Activated naive CD4-positive, alpha-beta T cell treated with anti-CD3 and anti-CD28 coated beads, Interleukin-2, amount 50 U/mL, for 24 hours (primary cell): ENCODE measurements at regions not wholly inside any gene's neighbourhood (a gene's known extent, or its start where the extent isn't known, plus 50 kb on each side); places are given as distances from the start of the nearest gene placed in this dataset.
A peak's percentile ranks its signal among the peaks of the same experiment; 100 is the strongest.

Source experiments
- H3K27ac Mint-ChIP-seq: one replicate; pipeline ENCODE4 v1.8.0; 2021; ENCODE audit warnings: mild to moderate bottlenecking, mixed read lengths
- H3K27me3 Mint-ChIP-seq: one replicate; pipeline ENCODE4 v1.8.0; 2021; ENCODE audit warnings: mixed read lengths
- H3K36me3 Mint-ChIP-seq: one replicate; pipeline ENCODE4 v1.8.0; 2021; ENCODE audit warnings: mixed read lengths
- H3K4me1 Mint-ChIP-seq: one replicate; pipeline ENCODE4 v1.8.0; 2021; ENCODE audit warnings: mixed read lengths
- H3K4me3 Mint-ChIP-seq: one replicate; pipeline ENCODE4 v1.8.0; 2021; ENCODE audit warnings: mild to moderate bottlenecking, mixed read lengths
- H3K9me3 Mint-ChIP-seq: one replicate; pipeline ENCODE4 v1.8.0; 2021; ENCODE audit warnings: mixed read lengths

DNA sequence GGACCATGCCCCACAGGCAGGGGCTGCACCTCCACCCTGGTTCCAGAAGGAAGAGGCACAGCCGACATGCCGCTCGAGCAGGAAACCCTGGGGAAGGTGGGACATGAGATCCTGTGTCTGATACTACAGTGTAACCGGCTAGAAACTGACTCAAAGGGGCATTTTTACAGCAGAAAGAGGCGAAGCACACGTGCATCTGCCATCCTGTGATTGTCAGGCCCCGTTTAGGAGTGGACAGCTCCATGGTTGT is 62.7 kb downstream of the SIK1 start:
- Mint-ChIP-seq H3K4me3 (no peak overlapping the region), H3K27me3 (no peaks in the 10 kb centered on the region), H3K36me3 (no peaks in the 10 kb centered on the region), H3K4me1 (peaks cover 26% of the 10 kb centered on the region), H3K9me3 (no peaks in the 10 kb centered on the region), H3K27ac (no peak overlapping the region)

DNA sequence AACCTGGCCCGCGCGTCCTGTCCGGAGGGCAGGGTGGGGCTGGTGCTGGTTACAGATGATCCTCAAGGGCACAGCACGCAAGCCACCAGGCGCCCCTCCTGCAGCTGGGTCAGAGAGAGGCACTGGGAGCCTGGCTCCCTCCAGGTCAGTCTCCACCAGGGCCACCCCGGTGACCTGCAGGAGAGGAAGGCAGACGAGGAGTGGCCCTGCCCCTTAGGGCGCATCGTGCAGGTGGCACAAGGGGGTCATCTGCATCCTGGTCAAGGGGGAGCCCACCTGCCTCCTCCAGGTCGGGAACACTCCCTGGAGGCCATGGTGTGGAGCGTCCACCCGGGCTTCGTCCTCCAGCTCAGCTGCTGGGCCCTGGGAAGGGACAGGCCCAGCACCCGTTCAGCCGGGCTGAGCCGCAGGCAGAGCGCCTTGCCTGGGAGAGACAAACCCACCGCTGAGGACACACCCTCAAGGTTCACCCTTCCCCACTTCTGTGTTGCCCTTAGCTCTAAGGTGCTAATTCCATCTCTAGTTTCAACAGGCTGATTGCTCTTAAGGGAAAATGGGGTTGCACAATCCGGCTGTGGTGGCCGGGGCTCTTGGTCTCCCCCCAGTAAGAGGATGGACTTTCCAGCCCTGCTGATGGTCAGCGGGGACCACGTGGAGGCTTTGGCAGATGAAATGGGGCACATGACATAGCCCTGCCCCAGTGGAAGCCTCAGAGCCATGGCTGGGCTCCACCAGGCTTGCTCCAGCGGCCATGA is 63.2 kb downstream of the SIK1 start:
- Mint-ChIP-seq H3K4me1 (peaks cover 26% of the 10 kb centered on the region), H3K36me3 (no peaks in the 10 kb centered on the region), H3K4me3 (no peak overlapping the region), H3K27ac (no peak overlapping the region), H3K9me3 (no peaks in the 10 kb centered on the region), H3K27me3 (no peaks in the 10 kb centered on the region)

DNA sequence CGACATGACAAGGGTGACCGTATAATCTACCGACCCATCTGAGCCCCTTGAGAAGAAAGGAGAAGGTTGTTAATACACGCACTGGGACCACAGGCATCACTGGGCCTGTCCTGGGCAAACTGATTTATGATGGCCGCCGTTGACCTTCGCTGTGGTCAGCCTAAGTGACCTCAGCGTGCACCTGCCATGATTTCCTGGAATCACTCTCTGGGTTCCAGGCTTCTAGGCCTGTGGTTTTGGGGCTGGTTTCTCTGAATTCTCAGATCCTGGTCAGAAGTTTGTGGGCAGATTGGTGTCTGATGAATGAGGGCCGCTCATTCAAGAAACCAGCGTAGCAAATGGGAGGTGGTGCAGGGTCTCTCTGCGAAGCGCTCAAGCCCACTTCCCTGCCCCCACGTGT is 64.0 kb downstream of the SIK1 start:
- Mint-ChIP-seq H3K9me3 (no peaks in the 10 kb centered on the region), H3K4me3 (peak overlapping the region; percentile 79)

DNA sequence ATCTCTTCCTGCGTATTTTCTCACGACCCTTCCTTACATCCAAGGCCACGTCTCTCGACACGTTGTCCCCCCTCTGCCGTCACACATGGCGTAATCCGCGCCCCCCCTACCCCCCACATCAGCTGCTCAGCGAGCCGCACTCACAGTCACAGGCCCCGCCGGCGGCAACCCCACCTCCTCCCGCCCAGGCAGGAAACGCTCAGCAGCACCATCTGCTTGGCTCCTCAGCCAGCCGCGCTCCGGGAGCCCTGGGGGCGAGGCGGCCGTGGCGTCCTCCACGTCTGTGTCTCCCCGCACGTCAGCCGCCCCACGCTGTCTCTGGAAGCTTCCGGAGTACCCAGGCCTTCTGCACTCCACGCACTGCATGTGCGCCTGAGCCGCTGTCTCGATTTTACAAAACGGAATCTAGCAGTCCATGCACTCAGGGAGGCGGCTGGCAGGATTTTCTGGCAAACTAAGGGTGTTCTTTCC is 64.6 kb downstream of the SIK1 start:
- H3K27ac Mint-ChIP-seq, result peak overlapping the region; percentile 77
- no peaks in the 10 kb centered on the region for H3K27me3 Mint-ChIP-seq
- peak overlapping the region; percentile 79 for H3K4me3 Mint-ChIP-seq
- no peaks in the 10 kb centered on the region for H3K9me3 Mint-ChIP-seq
- H3K36me3 Mint-ChIP-seq, result no peaks in the 10 kb centered on the region
- H3K4me1 Mint-ChIP-seq, result peaks cover 26% of the 10 kb centered on the region

More for the DNA sequence above, 64.0 kb downstream of the SIK1 start:
- Mint-ChIP-seq H3K27me3 (no peaks in the 10 kb centered on the region), H3K4me1 (peaks cover 26% of the 10 kb centered on the region), H3K27ac (peak overlapping the region; percentile 47), H3K36me3 (no peaks in the 10 kb centered on the region)

DNA sequence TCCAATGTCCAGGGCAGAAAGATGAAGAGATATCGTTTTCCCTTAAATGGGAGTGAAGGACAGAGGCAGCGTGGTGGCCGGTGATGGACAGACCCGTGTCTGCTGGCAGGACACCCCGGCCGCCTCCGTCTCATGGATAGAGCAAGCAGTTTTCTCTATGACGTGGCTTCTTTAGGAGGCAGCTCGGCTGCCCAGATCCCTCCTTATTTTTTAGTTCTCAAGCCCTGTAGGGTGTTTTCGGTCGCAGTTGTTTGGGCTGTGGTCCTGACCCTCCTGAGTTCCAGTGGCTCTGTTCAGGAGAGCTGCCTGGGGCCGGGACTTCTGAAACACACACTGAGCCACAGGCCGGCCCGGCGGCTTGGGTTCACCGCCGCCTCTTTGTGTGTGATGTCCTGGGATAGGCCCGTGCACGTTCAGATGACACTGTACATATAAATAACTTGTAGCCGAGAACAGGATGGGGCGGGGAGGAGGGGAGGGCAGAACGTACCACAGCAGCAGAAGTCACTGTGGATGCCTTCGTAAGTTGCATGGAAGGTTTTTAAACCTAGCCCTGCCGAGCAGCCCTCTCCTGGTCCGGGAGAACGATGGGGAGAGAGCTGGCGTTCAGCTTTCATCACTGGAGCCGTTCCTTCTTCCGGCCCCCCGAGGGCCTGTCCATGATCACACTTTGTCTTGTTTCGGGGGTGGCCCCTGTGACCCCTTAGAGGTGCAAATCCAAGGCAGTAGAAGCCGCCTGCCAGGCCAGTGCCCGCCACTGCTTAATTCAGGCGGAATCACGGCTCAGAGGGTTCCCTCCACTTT is 65.2 kb downstream of the SIK1 start:
- peak overlapping the region; percentile 88 for H3K27ac Mint-ChIP-seq
- no peaks in the 10 kb centered on the region for H3K27me3 Mint-ChIP-seq
- H3K9me3 Mint-ChIP-seq, result no peaks in the 10 kb centered on the region
- H3K4me3 Mint-ChIP-seq, result peak overlapping the region; percentile 79
- H3K4me1 Mint-ChIP-seq, result peaks cover 26% of the 10 kb centered on the region
- no peaks in the 10 kb centered on the region for H3K36me3 Mint-ChIP-seq

GRCh38 chr21:43361127-43361492 is 65.8 kb downstream of the SIK1 start:
- peak overlapping the region; percentile 78 for H3K4me3 Mint-ChIP-seq
- H3K27me3 Mint-ChIP-seq, result no peaks in the 10 kb centered on the region
- H3K9me3 Mint-ChIP-seq, result no peaks in the 10 kb centered on the region
- peak overlapping the region; percentile 88 for H3K27ac Mint-ChIP-seq
- no peaks in the 10 kb centered on the region for H3K36me3 Mint-ChIP-seq
- H3K4me1 Mint-ChIP-seq, result peaks cover 26% of the 10 kb centered on the region

GRCh38 chr21:43360441-43361126 is 66.3 kb downstream of the SIK1 start:
- H3K36me3 Mint-ChIP-seq, result no peaks in the 10 kb centered on the region
- H3K27me3 Mint-ChIP-seq, result no peaks in the 10 kb centered on the region
- peak overlapping the region; percentile 88 for H3K27ac Mint-ChIP-seq
- no peak overlapping the region for H3K4me3 Mint-ChIP-seq
- peaks cover 26% of the 10 kb centered on the region for H3K4me1 Mint-ChIP-seq
- no peaks in the 10 kb centered on the region for H3K9me3 Mint-ChIP-seq

GRCh38 chr21:43358940-43359822 is 67.8 kb downstream of the SIK1 start:
- H3K36me3 Mint-ChIP-seq, result no peaks in the 10 kb centered on the region
- H3K4me3 Mint-ChIP-seq, result no peak overlapping the region
- no peak overlapping the region for H3K27ac Mint-ChIP-seq
- no peaks in the 10 kb centered on the region for H3K9me3 Mint-ChIP-seq
- H3K27me3 Mint-ChIP-seq, result no peaks in the 10 kb centered on the region
- H3K4me1 Mint-ChIP-seq, result peaks cover 26% of the 10 kb centered on the region

GRCh38 chr21:43357715-43358430 is 69.1 kb downstream of the SIK1 start:
- Mint-ChIP-seq H3K27ac (no peak overlapping the region), H3K4me1 (peaks cover 23% of the 10 kb centered on the region), H3K9me3 (no peaks in the 10 kb centered on the region), H3K27me3 (no peaks in the 10 kb centered on the region), H3K36me3 (no peaks in the 10 kb centered on the region), H3K4me3 (no peak overlapping the region)

- Mint-ChIP-seq H3K27ac (no peak overlapping the region), H3K4me3 (no peak overlapping the region), H3K27me3 (no peaks in the 10 kb centered on the region)
These were observed 71.0 kb downstream of the SIK1 start for GRCh38 chr21:43355925-43356289.

GRCh38 chr21:43355266-43355924 is 71.5 kb downstream of the SIK1 start:
- Mint-ChIP-seq H3K4me3 (no peak overlapping the region), H3K27me3 (no peaks in the 10 kb centered on the region), H3K36me3 (no peaks in the 10 kb centered on the region), H3K9me3 (no peaks in the 10 kb centered on the region), H3K4me1 (peaks cover 6% of the 10 kb centered on the region), H3K27ac (no peak overlapping the region)

More at GRCh38 chr21:43355925-43356289, 71.0 kb downstream of the SIK1 start:
- Mint-ChIP-seq H3K9me3 (no peaks in the 10 kb centered on the region), H3K36me3 (no peaks in the 10 kb centered on the region), H3K4me1 (peaks cover 6% of the 10 kb centered on the region)

GRCh38 chr21:43354666-43355065 is 72.3 kb downstream of the SIK1 start:
- H3K27me3 Mint-ChIP-seq, result no peaks in the 10 kb centered on the region
- H3K4me3 Mint-ChIP-seq, result no peak overlapping the region
- H3K36me3 Mint-ChIP-seq, result no peaks in the 10 kb centered on the region
- H3K9me3 Mint-ChIP-seq, result no peaks in the 10 kb centered on the region
- H3K4me1 Mint-ChIP-seq, result peaks cover 6% of the 10 kb centered on the region
- peak overlapping the region; percentile 63 for H3K27ac Mint-ChIP-seq

DNA sequence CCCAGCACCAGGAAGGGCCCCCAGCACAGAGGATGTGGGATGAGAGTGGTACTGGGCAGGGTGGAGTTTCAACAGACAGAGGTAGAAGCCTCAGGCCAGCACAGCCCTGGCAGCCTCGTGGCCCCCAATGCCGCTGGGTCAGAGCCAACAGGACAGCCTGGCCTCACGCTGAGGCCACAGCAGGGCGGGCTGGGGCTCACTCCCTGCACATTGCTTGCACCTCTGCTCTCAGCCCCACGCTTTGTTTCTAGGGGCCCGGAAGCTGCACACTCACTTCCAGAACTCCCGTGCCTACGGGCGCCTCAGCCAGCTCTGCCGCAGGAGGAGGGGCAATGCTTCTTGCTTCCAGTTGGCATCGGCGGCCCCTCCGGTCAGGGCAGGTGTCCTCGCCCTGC is 72.9 kb downstream of the SIK1 start:
- Mint-ChIP-seq H3K4me1 (peaks cover 6% of the 10 kb centered on the region), H3K4me3 (no peak overlapping the region), H3K27ac (no peak overlapping the region), H3K36me3 (no peaks in the 10 kb centered on the region), H3K27me3 (no peaks in the 10 kb centered on the region), H3K9me3 (no peaks in the 10 kb centered on the region)

- H3K36me3 Mint-ChIP-seq, result no peaks in the 10 kb centered on the region
- H3K27ac Mint-ChIP-seq, result peak overlapping the region; percentile 86
- no peaks in the 10 kb centered on the region for H3K9me3 Mint-ChIP-seq
- no peaks in the 10 kb centered on the region for H3K27me3 Mint-ChIP-seq
- no peak overlapping the region for H3K4me3 Mint-ChIP-seq
- peaks cover 6% of the 10 kb centered on the region for H3K4me1 Mint-ChIP-seq
These were observed 73.5 kb downstream of the SIK1 start for GRCh38 chr21:43353282-43354025.
